HUES64 (cell line): ENCODE measurements at regions not wholly inside any gene's neighbourhood (a gene's known extent, or its start where the extent isn't known, plus 50 kb on each side); places are given as distances from the start of the nearest gene placed in this dataset.
"Not testable (repeated sequence)": the region's sequence is repeated elsewhere in the genome, so short reads cannot be mapped to it uniquely, and the experiment has no call there.

Experiments used
- H3K27ac ChIP-seq: 2 replicates; pipeline ENCODE4 v1.7.0; 2013; ENCODE audit warnings: low read depth, low read length, inconsistent platforms
- H3K27me3 ChIP-seq: 2 replicates; pipeline ENCODE4 v1.6.1; 2013; ENCODE audit warnings: mild to moderate bottlenecking, low read length; ENCODE audit not compliant: insufficient read depth
- H3K36me3 ChIP-seq: 2 replicates; pipeline ENCODE4 v1.6.1; 2013; ENCODE audit warnings: mild to moderate bottlenecking, low read length; ENCODE audit not compliant: insufficient read depth
- H3K4me1 ChIP-seq: 2 replicates; pipeline ENCODE4 v1.6.1; 2013; ENCODE audit warnings: mild to moderate bottlenecking, low read length, moderate library complexity; ENCODE audit not compliant: insufficient read depth
- H3K4me3 ChIP-seq: 2 replicates; pipeline ENCODE4 v1.5.1; 2013; ENCODE audit warnings: mild to moderate bottlenecking, low read length, moderate library complexity
- H3K9ac ChIP-seq: 2 replicates; pipeline ENCODE4 v1.6.1; 2013; ENCODE audit warnings: mild to moderate bottlenecking, low read depth, low read length
- H3K9me3 ChIP-seq: 2 replicates; pipeline ENCODE4 v1.6.1; 2013; ENCODE audit warnings: low read depth, low read length; ENCODE audit not compliant: insufficient read depth
- WGBS: fragments of 150-250, 120-280 bp; methylation state at CpG from one replicate; pipeline ENCODE4 v1.1.7; 2013; ENCODE audit warnings: missing lambda C conversion rate; 5-methylcytosine and 5-hydroxymethylcytosine counted together

DNA sequence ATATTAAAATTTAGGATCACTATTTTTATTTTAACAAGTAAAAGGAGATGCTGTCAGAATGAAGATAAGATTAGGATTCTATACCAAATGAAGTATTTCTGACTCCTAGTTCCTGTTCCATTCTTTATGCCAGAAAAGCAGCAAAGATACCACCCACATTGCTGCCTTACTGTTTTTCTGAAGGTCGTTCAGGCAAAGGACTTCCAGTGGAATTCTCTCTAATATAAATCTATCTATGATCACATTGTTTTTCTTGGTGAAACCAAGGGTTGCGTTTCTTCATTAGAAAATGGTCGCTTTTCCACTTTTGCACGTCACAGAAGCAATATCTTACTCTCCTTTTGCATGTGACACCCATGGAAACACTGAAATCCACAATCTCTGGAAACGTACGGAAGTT lies 594.8 kb upstream of the ADGRL2 start:
- Histone ChIP-seq H3K27me3 (no peaks in the 10 kb centered on the region), H3K4me1 (peaks cover 28% of the 10 kb centered on the region; the same call in 1 of the 2 replicates), H3K27ac (no peak overlapping the region), H3K36me3 (no peaks in the 10 kb centered on the region), H3K9me3 (no peaks in the 10 kb centered on the region), H3K9ac (no peak overlapping the region), H3K4me3 (no peak overlapping the region)
- 88% methylated on average over 6 of the region's 6 CpGs for WGBS

DNA sequence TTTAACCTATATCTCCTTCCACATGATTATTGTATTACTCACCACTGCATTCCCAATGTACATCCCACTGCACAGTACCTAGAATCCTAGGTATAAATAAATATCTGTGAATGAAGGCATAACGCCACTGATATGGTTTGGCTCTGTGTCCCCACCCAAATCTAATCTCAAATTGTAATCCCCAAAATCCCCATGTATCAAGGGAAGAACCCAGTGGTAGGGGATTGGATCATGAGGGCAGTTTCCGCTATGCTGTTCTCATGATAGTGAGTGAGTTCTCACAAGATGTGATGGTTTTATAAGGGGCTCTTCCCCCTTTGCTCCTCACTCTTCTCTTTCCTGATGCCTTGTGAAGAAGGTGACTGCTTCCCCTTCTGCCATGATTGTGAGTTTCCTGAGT lies 599.0 kb upstream of the ADGRL2 start:
- WGBS, result no CpG with 5 or more reads among the region's 2 CpGs
- no peak overlapping the region for H3K4me3 ChIP-seq
- H3K9me3 ChIP-seq, result no peaks in the 10 kb centered on the region
- H3K27ac ChIP-seq, result no peak overlapping the region
- H3K4me1 ChIP-seq, result peaks cover 28% of the 10 kb centered on the region; the same call in 1 of the 2 replicates
- H3K36me3 ChIP-seq, result no peaks in the 10 kb centered on the region
- H3K9ac ChIP-seq, result no peak overlapping the region
- H3K27me3 ChIP-seq, result no peaks in the 10 kb centered on the region

DNA sequence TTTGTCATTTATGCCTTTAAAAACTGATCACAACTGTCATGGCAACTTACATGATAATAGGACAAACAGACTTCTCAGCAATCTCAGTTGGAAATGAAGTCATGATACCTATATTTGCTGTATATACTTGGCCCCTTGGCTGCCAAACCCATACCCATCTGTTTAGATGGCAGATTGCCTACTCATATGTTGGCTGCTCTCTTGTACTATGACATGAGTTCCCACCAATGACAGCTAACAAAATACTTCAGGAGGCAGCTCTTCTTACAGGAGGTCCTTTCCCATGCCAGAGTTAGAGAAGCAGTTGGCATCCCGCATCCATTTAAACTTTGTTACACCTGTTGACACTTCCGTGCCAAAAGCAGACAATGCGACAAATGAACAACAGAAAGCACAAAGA lies 603.1 kb upstream of the ADGRL2 start:
- Histone ChIP-seq H3K9ac (no peak overlapping the region), H3K27me3 (no peaks in the 10 kb centered on the region), H3K4me1 (peaks cover 3% of the 10 kb centered on the region; the same call in 1 of the 2 replicates), H3K36me3 (no peaks in the 10 kb centered on the region), H3K4me3 (no peak overlapping the region), H3K27ac (no peak overlapping the region), H3K9me3 (no peaks in the 10 kb centered on the region)
- 98% methylated on average over 3 of the region's 3 CpGs for WGBS

DNA sequence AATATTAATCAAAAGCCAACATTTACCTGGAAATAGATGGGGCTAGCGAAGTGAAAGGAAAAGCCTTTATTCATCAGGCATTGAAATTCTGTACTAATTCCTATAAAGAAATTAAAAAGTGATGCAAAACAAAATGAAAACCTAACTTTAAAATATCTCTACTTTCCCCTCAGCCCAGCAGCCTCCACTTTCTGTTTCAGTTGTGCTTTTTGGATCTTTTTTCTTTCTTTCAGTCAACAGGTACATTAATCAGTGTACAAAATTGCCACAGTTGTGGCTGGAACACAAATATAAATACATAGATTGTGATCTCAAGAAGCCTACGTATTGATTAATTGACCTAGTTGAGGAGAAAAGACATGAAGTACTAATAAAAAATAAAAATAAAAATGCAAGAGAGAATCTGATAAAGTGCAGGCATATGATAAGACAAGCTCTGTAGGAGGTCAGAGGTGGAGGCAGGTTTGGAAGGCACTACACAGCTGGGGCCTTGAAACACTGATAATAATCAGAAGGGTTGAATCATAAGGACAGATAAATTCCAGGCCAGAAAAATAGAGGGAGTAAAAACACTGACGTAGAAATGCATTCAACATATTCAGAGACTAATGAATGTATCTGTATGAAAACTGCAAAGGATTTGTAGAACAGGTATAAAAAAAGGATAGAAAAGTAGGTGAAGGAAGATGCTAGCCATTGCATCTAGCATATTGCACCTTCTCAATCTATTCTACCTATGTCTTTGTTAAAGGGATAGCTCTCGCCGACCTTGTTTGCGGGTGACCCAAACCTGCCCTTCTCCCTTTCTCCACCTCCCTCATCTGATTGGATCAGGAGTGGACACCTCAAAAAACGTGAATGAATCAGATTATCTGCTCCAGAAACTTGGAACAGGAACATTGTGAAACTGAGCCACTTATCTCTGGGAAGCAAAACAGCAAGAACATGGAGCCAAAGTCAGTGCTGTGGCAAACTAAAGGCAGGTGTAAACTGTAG lies 607.8 kb upstream of the ADGRL2 start:
- Histone ChIP-seq H3K27ac (no peak overlapping the region), H3K9ac (no peak overlapping the region), H3K36me3 (no peaks in the 10 kb centered on the region), H3K9me3 (no peaks in the 10 kb centered on the region), H3K4me3 (no peak overlapping the region), H3K4me1 (no peaks in the 10 kb centered on the region), H3K27me3 (no peaks in the 10 kb centered on the region)
- WGBS, result 87% methylated on average over 6 of the region's 7 CpGs

DNA sequence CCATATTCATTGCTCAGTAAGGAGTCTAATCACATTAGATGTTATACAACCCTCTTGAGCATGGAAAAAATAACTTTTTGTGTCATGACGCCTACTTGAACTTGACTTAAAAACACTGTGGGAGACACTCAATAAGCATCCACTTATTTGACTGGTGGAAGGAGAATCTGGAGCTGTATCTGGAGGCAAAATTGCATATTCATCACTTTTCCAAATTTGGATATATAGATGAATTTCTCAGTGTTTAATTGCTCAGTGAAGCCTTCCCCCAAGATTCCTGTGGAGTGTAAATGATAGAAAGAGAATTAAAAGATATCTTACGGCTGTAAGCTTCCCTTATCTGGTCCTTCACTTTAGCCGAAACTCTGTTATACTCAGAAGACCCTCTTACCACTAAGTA lies 610.7 kb upstream of the ADGRL2 start:
- H3K36me3 ChIP-seq, result no peaks in the 10 kb centered on the region
- H3K27ac ChIP-seq, result no peak overlapping the region
- no peaks in the 10 kb centered on the region for H3K27me3 ChIP-seq
- no peak overlapping the region for H3K4me3 ChIP-seq
- H3K9ac ChIP-seq, result no peak overlapping the region
- WGBS, result 100% methylated on average over 1 of the region's 3 CpGs
- no peaks in the 10 kb centered on the region for H3K9me3 ChIP-seq
- H3K4me1 ChIP-seq, result peaks cover 7% of the 10 kb centered on the region; the same call in 1 of the 2 replicates

DNA sequence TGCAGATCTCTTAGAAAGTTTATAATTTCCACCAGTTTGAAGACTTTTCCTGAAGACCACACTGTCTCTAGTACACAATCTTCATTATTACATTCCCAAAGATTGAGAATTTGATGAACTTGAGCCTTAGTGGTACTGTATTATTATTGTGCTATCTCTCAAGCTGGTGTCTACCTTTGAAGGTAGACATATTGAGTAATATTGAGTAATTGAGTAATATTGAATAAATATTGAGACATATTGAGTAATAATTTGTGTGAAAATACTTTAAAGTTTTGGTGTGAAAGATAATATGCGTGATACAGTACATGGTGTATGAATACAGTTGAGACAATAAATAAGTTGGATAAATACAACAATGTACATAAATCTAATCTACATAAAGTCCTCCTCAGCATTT lies 613.1 kb upstream of the ADGRL2 start:
- H3K27me3 ChIP-seq, result no peaks in the 10 kb centered on the region
- H3K4me3 ChIP-seq, result no peak overlapping the region
- H3K36me3 ChIP-seq, result no peaks in the 10 kb centered on the region
- H3K9ac ChIP-seq, result no peak overlapping the region
- H3K27ac ChIP-seq, result no peak overlapping the region
- H3K9me3 ChIP-seq, result no peaks in the 10 kb centered on the region
- WGBS, result 100% methylated on average over 1 of the region's 1 CpG
- H3K4me1 ChIP-seq, result peaks cover 7% of the 10 kb centered on the region; the same call in 1 of the 2 replicates

DNA sequence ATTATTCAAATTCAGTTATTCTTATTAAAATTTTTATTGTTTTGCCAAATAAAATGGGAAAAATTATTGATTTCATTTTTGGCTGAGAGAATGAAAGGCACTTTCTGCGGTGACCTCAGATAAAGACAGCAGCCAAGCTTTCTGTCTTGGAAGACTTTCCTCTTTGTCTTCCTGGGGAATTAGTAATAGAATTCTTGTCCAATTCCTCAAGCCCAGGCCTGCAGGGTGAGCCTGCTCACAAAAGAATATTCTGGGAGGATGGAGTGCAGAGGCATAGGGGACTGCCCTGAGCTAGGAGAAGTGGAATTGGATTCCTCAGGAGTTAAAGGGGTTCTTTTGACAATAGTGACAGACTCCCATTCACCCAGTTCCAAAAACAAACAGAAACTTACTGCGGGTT lies 614.5 kb upstream of the ADGRL2 start:
- H3K4me3 ChIP-seq, result no peak overlapping the region
- no peaks in the 10 kb centered on the region for H3K36me3 ChIP-seq
- 0 out of 2 replicates have a peak, but pooled peaks cover 4% of the 10 kb centered on the region for H3K9me3 ChIP-seq
- H3K27ac ChIP-seq, result no peak overlapping the region
- WGBS, result 97% methylated on average over 2 of the region's 2 CpGs
- no peak overlapping the region for H3K9ac ChIP-seq
- peaks cover 7% of the 10 kb centered on the region; the same call in 1 of the 2 replicates for H3K4me1 ChIP-seq
- H3K27me3 ChIP-seq, result no peaks in the 10 kb centered on the region

DNA sequence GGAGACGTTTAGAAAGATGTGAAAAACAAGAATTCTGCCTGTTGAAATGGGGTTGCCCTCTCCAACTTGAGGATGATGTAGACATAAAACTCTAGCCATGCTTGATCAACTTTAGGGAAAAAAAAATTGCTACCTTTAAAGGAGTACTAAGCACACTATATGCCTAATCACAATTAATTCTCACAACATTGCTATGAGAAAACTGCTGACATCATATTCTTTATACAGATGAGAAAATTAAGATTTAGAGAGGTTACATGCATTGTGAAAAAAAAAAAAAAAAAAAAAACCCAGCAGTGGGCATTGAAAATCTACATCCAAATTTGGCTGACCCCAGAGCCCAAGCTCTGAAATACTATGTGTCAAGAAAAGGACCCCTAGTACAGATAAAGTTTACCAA lies 617.2 kb upstream of the ADGRL2 start:
- Histone ChIP-seq H3K9ac (no peak overlapping the region), H3K4me3 (no peak overlapping the region), H3K27ac (no peak overlapping the region), H3K36me3 (no peaks in the 10 kb centered on the region), H3K27me3 (no peaks in the 10 kb centered on the region), H3K4me1 (peaks cover 7% of the 10 kb centered on the region; the same call in 1 of the 2 replicates), H3K9me3 (0 out of 2 replicates have a peak, but pooled peaks cover 4% of the 10 kb centered on the region)
- WGBS, result 97% methylated on average over 1 of the region's 1 CpG

DNA sequence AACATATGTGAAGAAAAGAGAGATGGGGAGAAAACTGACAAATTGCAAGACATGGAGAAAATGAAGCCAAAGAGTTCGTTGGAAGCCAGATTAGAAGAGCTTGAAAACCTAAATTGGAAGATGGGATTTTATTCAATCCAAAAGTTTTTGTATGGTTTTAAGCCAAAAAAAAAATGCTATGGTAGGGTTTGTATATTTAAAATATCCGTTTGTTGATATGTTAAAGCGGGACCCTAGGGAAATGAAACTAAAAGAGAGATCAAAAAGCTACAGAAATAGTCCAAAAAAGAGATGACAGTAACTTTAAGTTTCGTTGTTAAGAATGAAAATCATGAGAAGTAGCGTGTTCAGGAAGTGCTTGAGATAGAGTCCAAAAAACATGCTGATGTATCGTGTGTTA lies 617.7 kb upstream of the ADGRL2 start:
- Histone ChIP-seq H3K4me1 (peaks cover 7% of the 10 kb centered on the region; the same call in 1 of the 2 replicates), H3K36me3 (no peaks in the 10 kb centered on the region), H3K9me3 (0 out of 2 replicates have a peak, but pooled peaks cover 4% of the 10 kb centered on the region), H3K27me3 (no peaks in the 10 kb centered on the region), H3K9ac (no peak overlapping the region), H3K4me3 (no peak overlapping the region), H3K27ac (no peak overlapping the region)
- 92% methylated on average over 6 of the region's 6 CpGs for WGBS

DNA sequence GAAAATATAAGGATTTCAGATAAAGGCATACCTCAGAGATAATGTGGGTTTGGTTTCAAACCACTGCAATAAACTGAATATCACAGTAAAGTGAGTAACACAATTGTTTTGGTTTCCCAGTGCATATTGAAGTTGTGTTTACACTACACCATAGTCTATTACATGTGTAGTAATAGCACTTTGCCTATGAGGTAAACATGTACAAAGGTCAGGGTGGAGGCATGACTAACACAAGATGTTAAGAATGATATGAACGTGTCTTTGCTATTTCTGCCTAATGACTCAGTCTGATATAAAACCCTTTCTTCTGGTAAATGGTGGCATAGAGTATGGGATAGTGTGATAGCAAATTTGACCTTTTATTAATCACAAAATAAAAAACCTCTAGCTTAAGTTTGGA lies 621.5 kb upstream of the ADGRL2 start:
- Histone ChIP-seq H3K9me3 (0 out of 2 replicates have a peak, but pooled peaks cover 4% of the 10 kb centered on the region), H3K9ac (no peak overlapping the region), H3K27ac (no peak overlapping the region), H3K4me1 (no peaks in the 10 kb centered on the region), H3K4me3 (no peak overlapping the region), H3K27me3 (no peaks in the 10 kb centered on the region), H3K36me3 (no peaks in the 10 kb centered on the region)
- 45% methylated on average over 1 of the region's 1 CpG for WGBS

DNA sequence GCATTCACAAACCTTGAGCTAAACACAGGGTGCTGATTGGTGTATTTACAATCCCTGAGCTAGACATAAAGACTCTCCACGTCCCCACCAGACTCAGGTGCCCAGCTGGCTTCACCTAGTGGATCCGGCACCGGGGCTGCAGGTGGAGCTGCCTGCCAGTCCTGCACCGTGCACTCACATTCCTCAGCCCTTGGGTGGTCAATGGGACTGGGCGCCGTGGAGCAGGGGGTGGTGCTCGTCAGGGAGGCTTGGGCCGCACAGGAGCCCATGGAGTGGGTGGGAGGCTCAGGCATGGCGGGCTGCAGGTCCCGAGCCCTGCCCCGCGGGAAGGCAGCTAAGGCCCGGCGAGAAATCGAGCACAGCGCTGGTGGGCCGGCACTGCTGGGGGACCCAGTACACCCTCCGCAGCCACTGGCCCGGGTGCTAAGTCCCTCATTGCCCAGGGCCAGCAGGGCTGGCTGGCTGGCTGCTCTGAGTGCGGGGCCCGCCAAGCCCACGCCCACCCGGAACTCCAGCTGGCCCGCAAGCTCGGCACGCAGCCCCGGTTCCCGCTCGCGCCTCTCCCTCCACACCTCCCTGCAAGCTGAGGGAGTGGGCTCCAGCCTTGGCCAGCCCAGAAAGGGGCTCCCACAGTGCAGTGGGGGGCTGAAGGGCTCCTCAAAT lies 622.2 kb upstream of the ADGRL2 start:
- H3K9ac ChIP-seq, H3K27ac ChIP-seq, H3K4me1 ChIP-seq, H3K9me3 ChIP-seq, H3K4me3 ChIP-seq, H3K27me3 ChIP-seq, H3K36me3 ChIP-seq: not testable (repeated sequence)
- WGBS, result 95% methylated on average over 25 of the region's 30 CpGs
